PC-9 (cell line): ENCODE measurements at regions not wholly inside any gene's neighbourhood (a gene's known extent, or its start where the extent isn't known, plus 50 kb on each side); places are given as distances from the start of the nearest gene placed in this dataset.

Source experiments
- EZH2 ChIP-seq: fragments of 200-600 bp; sonication (generic); IDR thresholded peaks from 2 replicates; pipeline ENCODE4 v1.8.0; 2017; ENCODE audit warnings: antibody characterized with exemption, low read depth
- TF ChIP-seq, protein P1 (sequence below): fragments of 200-600 bp; sonication (generic); conservative IDR thresholded peaks from 2 replicates; pipeline ENCODE4 v1.6.1; 2017; ENCODE audit warnings: mixed run types, antibody characterized with exemption, mild to moderate bottlenecking, moderate library complexity

DNA sequence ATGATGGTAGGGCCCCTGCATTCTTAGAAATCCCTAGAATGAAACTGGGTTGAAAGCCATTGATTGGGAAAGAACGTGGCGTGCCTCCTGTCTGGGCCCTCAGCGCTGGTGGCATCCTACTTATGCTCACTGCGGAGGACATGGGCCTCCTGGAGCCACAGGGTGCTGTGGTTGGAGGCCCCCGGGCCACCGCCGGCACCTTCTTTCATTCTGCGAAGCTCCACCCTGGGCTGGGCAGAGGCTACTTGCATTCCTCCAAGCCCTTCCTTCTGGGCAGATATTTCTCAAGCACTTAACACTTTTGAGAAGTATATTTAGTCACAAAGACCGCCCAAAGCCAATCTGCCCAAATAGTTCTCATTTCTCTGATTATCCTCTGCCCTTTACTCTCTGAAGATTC lies 311.9 kb downstream of the MYCN start:
- TF ChIP-seq, protein P1, sequence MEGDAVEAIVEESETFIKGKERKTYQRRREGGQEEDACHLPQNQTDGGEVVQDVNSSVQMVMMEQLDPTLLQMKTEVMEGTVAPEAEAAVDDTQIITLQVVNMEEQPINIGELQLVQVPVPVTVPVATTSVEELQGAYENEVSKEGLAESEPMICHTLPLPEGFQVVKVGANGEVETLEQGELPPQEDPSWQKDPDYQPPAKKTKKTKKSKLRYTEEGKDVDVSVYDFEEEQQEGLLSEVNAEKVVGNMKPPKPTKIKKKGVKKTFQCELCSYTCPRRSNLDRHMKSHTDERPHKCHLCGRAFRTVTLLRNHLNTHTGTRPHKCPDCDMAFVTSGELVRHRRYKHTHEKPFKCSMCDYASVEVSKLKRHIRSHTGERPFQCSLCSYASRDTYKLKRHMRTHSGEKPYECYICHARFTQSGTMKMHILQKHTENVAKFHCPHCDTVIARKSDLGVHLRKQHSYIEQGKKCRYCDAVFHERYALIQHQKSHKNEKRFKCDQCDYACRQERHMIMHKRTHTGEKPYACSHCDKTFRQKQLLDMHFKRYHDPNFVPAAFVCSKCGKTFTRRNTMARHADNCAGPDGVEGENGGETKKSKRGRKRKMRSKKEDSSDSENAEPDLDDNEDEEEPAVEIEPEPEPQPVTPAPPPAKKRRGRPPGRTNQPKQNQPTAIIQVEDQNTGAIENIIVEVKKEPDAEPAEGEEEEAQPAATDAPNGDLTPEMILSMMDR = no peak
- no peak for TF ChIP-seq EZH2
